ENCODE measurements at regions not wholly inside any gene's neighbourhood (a gene's known extent, or its start where the extent isn't known, plus 50 kb on each side); places are given as distances from the start of the nearest gene placed in this dataset.

GRCh38 chr2:156649596-156649995 is 213.4 kb downstream of the GPD2 start:
- Histone ChIP-seq H3K27ac (ENCODE audit: insufficient read depth, low read length) (no peak overlapping the region), H3K36me3 (ENCODE audit: control insufficient read depth, insufficient read depth, low read length) (no peaks in the 10 kb centered on the region)
- in situ Hi-C loops (cut with MboI; ENCODE audit: low sequenced_read_pairs): no loop called here

More at GRCh38 chr2:156649596-156649995, 213.4 kb downstream of the GPD2 start:
- no peak overlapping the region for H2BK15ac ChIP-seq (ENCODE audit: low read depth, low read length)
- H3K9me3 ChIP-seq (ENCODE audit: control insufficient read depth, insufficient read depth, low read length): no peaks in the 10 kb centered on the region
- intact Hi-C loops (cut with micrococcal nuclease): no loop called here
- no peak overlapping the region for H2BK20ac ChIP-seq (ENCODE audit: low read depth, low read length)
- no peak overlapping the region for H4K8ac ChIP-seq (ENCODE audit: low read depth in 2 of 2, low read length in 2 of 2)
- H3K9me1 ChIP-seq (ENCODE audit: insufficient read depth, low read length): no peaks in the 10 kb centered on the region
- no peak overlapping the region for H3K4ac ChIP-seq (ENCODE audit: low read depth, low read length)
- no CpG with 5 or more reads among the region's 1 CpG for WGBS, 2 experiments (ENCODE audit: extremely low coverage in 2 of 2, insufficient read length in 1 of 2)
- H3K14ac ChIP-seq (replicated peaks; ENCODE audit: low read depth, low read length): no peak overlapping the region
- H3K4me2 ChIP-seq (ENCODE audit: low read depth, low read length): no peak overlapping the region
- H3K9ac ChIP-seq (ENCODE audit: low read depth, low read length): no peak overlapping the region
- BruUV-seq (replicated peaks): no TSS peak
- dilution Hi-C loops (cut with HindIII; ENCODE audit: low sequenced_read_pairs, unreplicated experiment): no loop called here
- H2BK5ac ChIP-seq (ENCODE audit: low read depth, low read length, poor library complexity, severe bottlenecking): no peak overlapping the region
- no peak overlapping the region for H4K91ac ChIP-seq (ENCODE audit: insufficient read depth, low read depth, low read length)
- H2BK120ac ChIP-seq (ENCODE audit: low read depth, low read length): no peak overlapping the region
- no peak overlapping the region for H2AK9ac ChIP-seq (replicated peaks; ENCODE audit: low read depth, low read length, poor library complexity)
- H3K4me1 ChIP-seq (ENCODE audit: control insufficient read depth, insufficient read depth, low read length): no peaks in the 10 kb centered on the region
- H2AK5ac ChIP-seq (ENCODE audit: low read depth, low read length): no peak overlapping the region
- H2AFZ ChIP-seq (replicated peaks; ENCODE audit: low read length, poor library complexity): no peak overlapping the region
- TF ChIP-seq MAZ (IDR thresholded peaks at IDR 0.05; ENCODE audit: borderline replicate concordance, low read depth, low read length) (no peak), BHLHE40 (IDR thresholded peaks at IDR 0.05; ENCODE audit: low read depth, low read length) (no peak), RCOR1 (IDR thresholded peaks at IDR 0.05; ENCODE audit: insufficient replicate concordance, low read length) (no peak), RFX5 (IDR thresholded peaks at IDR 0.05; ENCODE audit: low read depth, low read length) (no peak), MAFK (IDR thresholded peaks at IDR 0.05; ENCODE audit: low read depth, low read length) (no peak), CTCF (conservative IDR thresholded peaks at IDR 0.05; ENCODE audit: low read depth, low read length) (no peak), CEBPB (IDR thresholded peaks at IDR 0.05; ENCODE audit: low read depth, low read length) (no peak), CHD1 (IDR thresholded peaks at IDR 0.05; ENCODE audit: low read depth, low read length) (no peak), ELK1 (IDR thresholded peaks at IDR 0.05; ENCODE audit: borderline replicate concordance, low read depth, low read length) (no peak), NFE2L2 (IDR thresholded peaks at IDR 0.05; ENCODE audit: low read depth, low read length) (no peak), FOS (IDR thresholded peaks at IDR 0.05; ENCODE audit: low read depth, low read length) (no peak), RAD21 (IDR thresholded peaks at IDR 0.05; ENCODE audit: low read length) (no peak), POLR2A (IDR thresholded peaks at IDR 0.05; ENCODE audit: low read depth, low read length) (no peak), MXI1 (IDR thresholded peaks at IDR 0.05; ENCODE audit: borderline replicate concordance, low read depth, low read length) (no peak), USF2 (IDR thresholded peaks at IDR 0.05; ENCODE audit: low read depth, low read length) (no peak), SMC3 (IDR thresholded peaks at IDR 0.05; ENCODE audit: low read depth, low read length) (no peak)
- no peak overlapping the region for H4K5ac ChIP-seq (ENCODE audit: low read depth, low read length)
- no peak overlapping the region for H3K4me3 ChIP-seq (ENCODE audit: insufficient read depth, low read depth, low read length)
- ChIA-PET CTCF (no interaction called here), POLR2A (ENCODE audit: unreplicated experiment) (no interaction called here)
- H3K27me3 ChIP-seq (ENCODE audit: control insufficient read depth, insufficient read depth, low read length): no peaks in the 10 kb centered on the region
- no peak overlapping the region for H3K23ac ChIP-seq (ENCODE audit: low read depth, low read length)
- ATAC-seq (ENCODE audit: low read depth): no peak
- no peak overlapping the region for H3K18ac ChIP-seq (ENCODE audit: low read depth, low read length)
- H3K79me1 ChIP-seq (ENCODE audit: low read depth in 1 of 2, low read length in 2 of 2): no peaks in the 10 kb centered on the region
- DNase-seq: no peak
- no peaks in the 10 kb centered on the region for H4K20me1 ChIP-seq (ENCODE audit: insufficient read depth, low read length)
- H3K56ac ChIP-seq (ENCODE audit: extremely low read depth, insufficient read depth, low read length): no peak overlapping the region

All from IMR-90 (cell line).